Liver (tissue), 8 donors: ENCODE measurements at regions not wholly inside any gene's neighbourhood (a gene's known extent, or its start where the extent isn't known, plus 50 kb on each side); places are given as distances from the start of the nearest gene placed in this dataset.

Experiments
- DNase-seq: peaks from one replicate; pipeline ENCODE4 v3.0.0-alpha.2; 2017; ENCODE audit warnings: low spot score
- H3K27ac ChIP-seq, 2 donors: one replicate each; pipeline ENCODE4 v1.7.0; 2013; ENCODE audit warnings: inconsistent platforms in 2 of 2, low read length in 2 of 2, control low read depth in 1 of 2, low read depth in 1 of 2, mild to moderate bottlenecking in 1 of 2
- H3K27me3 ChIP-seq, 4 donors: one replicate each; pipeline versions ENCODE4 v1.6.1 to v1.7.0; 2013; ENCODE audit warnings: low read length in 3 of 4, inconsistent platforms in 1 of 4, mild to moderate bottlenecking in 1 of 4, moderate library complexity in 1 of 4; ENCODE audit not compliant: control insufficient read depth in 4 of 4, insufficient read depth in 4 of 4
- H3K36me3 ChIP-seq, 4 donors: one replicate each; pipeline versions ENCODE4 v1.6.1 to v1.7.0; 2013; ENCODE audit warnings: low read length in 3 of 4, mild to moderate bottlenecking in 3 of 4, low read depth in 1 of 4, moderate library complexity in 1 of 4; ENCODE audit not compliant: control insufficient read depth in 4 of 4, insufficient read depth in 3 of 4
- H3K4me1 ChIP-seq, 4 donors: one replicate each; pipeline versions ENCODE4 v1.6.1 to v1.7.0; 2013; ENCODE audit warnings: low read length in 3 of 4, mild to moderate bottlenecking in 3 of 4, moderate library complexity in 1 of 4; ENCODE audit not compliant: control insufficient read depth in 4 of 4, insufficient read depth in 4 of 4
- H3K4me3 ChIP-seq, 3 donors: one replicate each; pipeline versions ENCODE4 v1.6.1 to v1.7.0; 2013; ENCODE audit warnings: low read length in 3 of 3, control low read depth in 1 of 3, low read depth in 1 of 3, mild to moderate bottlenecking in 1 of 3
- H3K9ac ChIP-seq, 2 donors: one replicate each; pipeline ENCODE4 v1.7.0; 2013; ENCODE audit warnings: low read length in 2 of 2, mild to moderate bottlenecking in 2 of 2, moderate library complexity in 2 of 2, control low read depth in 1 of 2, low read depth in 1 of 2
- H3K9me3 ChIP-seq, 4 donors: one replicate each; pipeline versions ENCODE4 v1.6.1 to v1.7.0; 2013; ENCODE audit warnings: low read length in 3 of 4; ENCODE audit not compliant: control insufficient read depth in 4 of 4
- EGR1 ChIP-seq, 2 donors: IDR thresholded peaks; 2 replicates each; pipeline ENCODE4 v1.6.1; 2016 to 2018; ENCODE audit warnings: antibody characterized with exemption in 2 of 2, low read depth in 2 of 2
- FOXA1 ChIP-seq: IDR thresholded peaks from 2 replicates; pipeline ENCODE4 v1.6.1; 2016; ENCODE audit warnings: antibody characterized with exemption
- FOXA2 ChIP-seq: IDR thresholded peaks from 2 replicates; pipeline ENCODE4 v1.6.1; 2016; ENCODE audit warnings: antibody characterized with exemption
- GABPA ChIP-seq, 2 donors: IDR thresholded peaks in 1 of 2; conservative IDR thresholded peaks in 1 of 2; 2 replicates each; pipeline ENCODE4 v1.6.1; 2016; ENCODE audit warnings: antibody characterized with exemption in 2 of 2, mild to moderate bottlenecking in 1 of 2, moderate library complexity in 1 of 2
- HNF4A ChIP-seq, 2 donors: conservative IDR thresholded peaks; 2 replicates each; pipeline ENCODE4 v1.6.1; 2016; ENCODE audit warnings: antibody characterized with exemption in 2 of 2, mild to moderate bottlenecking in 2 of 2
- HNF4G ChIP-seq: IDR thresholded peaks from 2 replicates; pipeline ENCODE4 v1.6.1; 2016; ENCODE audit warnings: antibody characterized with exemption
- JUND ChIP-seq, 2 donors: IDR thresholded peaks; 2 replicates each; pipeline ENCODE4 v1.6.1; 2016; ENCODE audit warnings: antibody characterized with exemption in 2 of 2
- NR2F2 ChIP-seq: IDR thresholded peaks from 2 replicates; pipeline ENCODE4 v1.6.1; 2016; ENCODE audit warnings: antibody characterized with exemption
- RAD21 ChIP-seq, 2 donors: IDR thresholded peaks; 2 replicates each; pipeline ENCODE4 v1.6.1; 2016; ENCODE audit warnings: antibody characterized with exemption in 2 of 2, mild to moderate bottlenecking in 2 of 2
- RXRA ChIP-seq, 2 donors: IDR thresholded peaks; 2 replicates each; pipeline ENCODE4 v1.6.1; 2017 to 2018; ENCODE audit warnings: antibody characterized with exemption in 2 of 2, mild to moderate bottlenecking in 1 of 2
- SP1 ChIP-seq: IDR thresholded peaks from 2 replicates; pipeline ENCODE4 v1.6.1; 2018; ENCODE audit warnings: antibody characterized with exemption, mild to moderate bottlenecking
- TAF1 ChIP-seq: conservative IDR thresholded peaks from 2 replicates; pipeline ENCODE4 v1.6.1; 2016; ENCODE audit warnings: antibody characterized with exemption, mild to moderate bottlenecking
- YY1 ChIP-seq: IDR thresholded peaks from 2 replicates; pipeline ENCODE4 v1.6.1; 2016; ENCODE audit warnings: antibody characterized with exemption, mild to moderate bottlenecking
- WGBS: extraction: QIAGEN DNeasy Blood & Tissue Kit; methylation state at CpG from one replicate; pipeline ENCODE4 v1.1.7; 2013; 5-methylcytosine and 5-hydroxymethylcytosine counted together
- TF ChIP-seq, protein P1 (sequence below): IDR thresholded peaks from 2 replicates; pipeline ENCODE4 v1.6.1; 2016; ENCODE audit warnings: antibody characterized with exemption
- TF ChIP-seq, protein P2 (sequence below): IDR thresholded peaks from 2 replicates; pipeline ENCODE4 v1.6.1; 2016; ENCODE audit warnings: antibody characterized with exemption
- TF ChIP-seq, protein P3 (sequence below): fragments of 150-350 bp; IDR thresholded peaks from 2 replicates; pipeline ENCODE4 v1.5.1; 2017; ENCODE audit warnings: improper control_type of control experiment, low read depth, low read length; ENCODE audit not compliant: missing input control
- TF ChIP-seq, protein P4 (sequence below): IDR thresholded peaks from 2 replicates; pipeline ENCODE4 v1.6.1; 2016; ENCODE audit warnings: antibody characterized with exemption, mild to moderate bottlenecking
- TF ChIP-seq, protein P5 (sequence below): IDR thresholded peaks from 2 replicates; pipeline ENCODE4 v1.6.1; 2016; ENCODE audit warnings: antibody characterized with exemption
- donor health status: healthy.
- donor health status: healthy.
- donor health status: healthy.
- donor health status: healthy.
- donor health status: healthy.

DNA sequence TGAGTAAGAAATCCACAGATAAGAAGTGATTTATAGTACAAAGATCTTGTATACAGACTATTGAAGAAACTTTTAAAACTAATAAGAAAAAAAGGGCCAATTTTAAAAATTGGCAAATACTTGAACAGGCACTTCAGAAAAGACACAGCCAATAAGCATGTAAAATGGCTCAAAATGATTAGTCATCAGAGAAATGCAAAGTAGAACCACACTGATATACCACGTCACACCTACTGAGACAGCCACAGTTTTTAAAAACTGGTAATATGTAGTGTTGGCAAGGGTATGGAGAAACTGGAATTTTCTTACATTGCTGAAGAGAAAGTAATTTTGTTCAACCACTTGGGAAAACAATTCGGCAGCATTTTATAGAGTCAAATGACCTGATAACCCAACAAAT is 488.9 kb upstream of the HTR1E start:
- Histone ChIP-seq H3K36me3 (no peaks in the 10 kb centered on the region), H3K9me3 (no peaks in the 10 kb centered on the region), H3K9ac (no peak overlapping the region), H3K4me3 (no peak overlapping the region), H3K27me3 (no peaks in the 10 kb centered on the region), H3K4me1 (no peaks in the 10 kb centered on the region), H3K27ac (no peak overlapping the region)
- no peak for DNase-seq
- WGBS = 77% methylated on average over 2 of the region's 2 CpGs
- no peak for TF ChIP-seq GABPA (IDR thresholded peaks at IDR 0.05 in 1 of 2, conservative IDR thresholded peaks at IDR 0.05 in 1 of 2)
- no peak for TF ChIP-seq RAD21 (IDR thresholded peaks at IDR 0.05)
- TF ChIP-seq EGR1 (IDR thresholded peaks at IDR 0.05; ENCODE audit: low read depth in 2 of 2) = no peak
- no peak for TF ChIP-seq RXRA (IDR thresholded peaks at IDR 0.05)
- TF ChIP-seq FOXA1 = no peak
- TF ChIP-seq HNF4A (conservative IDR thresholded peaks at IDR 0.05) = no peak
- TF ChIP-seq HNF4G = no peak
- no peak for TF ChIP-seq TAF1
- TF ChIP-seq, protein P1, sequence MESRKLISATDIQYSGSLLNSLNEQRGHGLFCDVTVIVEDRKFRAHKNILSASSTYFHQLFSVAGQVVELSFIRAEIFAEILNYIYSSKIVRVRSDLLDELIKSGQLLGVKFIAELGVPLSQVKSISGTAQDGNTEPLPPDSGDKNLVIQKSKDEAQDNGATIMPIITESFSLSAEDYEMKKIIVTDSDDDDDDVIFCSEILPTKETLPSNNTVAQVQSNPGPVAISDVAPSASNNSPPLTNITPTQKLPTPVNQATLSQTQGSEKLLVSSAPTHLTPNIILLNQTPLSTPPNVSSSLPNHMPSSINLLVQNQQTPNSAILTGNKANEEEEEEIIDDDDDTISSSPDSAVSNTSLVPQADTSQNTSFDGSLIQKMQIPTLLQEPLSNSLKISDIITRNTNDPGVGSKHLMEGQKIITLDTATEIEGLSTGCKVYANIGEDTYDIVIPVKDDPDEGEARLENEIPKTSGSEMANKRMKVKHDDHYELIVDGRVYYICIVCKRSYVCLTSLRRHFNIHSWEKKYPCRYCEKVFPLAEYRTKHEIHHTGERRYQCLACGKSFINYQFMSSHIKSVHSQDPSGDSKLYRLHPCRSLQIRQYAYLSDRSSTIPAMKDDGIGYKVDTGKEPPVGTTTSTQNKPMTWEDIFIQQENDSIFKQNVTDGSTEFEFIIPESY = no peak
- TF ChIP-seq, protein P2, sequence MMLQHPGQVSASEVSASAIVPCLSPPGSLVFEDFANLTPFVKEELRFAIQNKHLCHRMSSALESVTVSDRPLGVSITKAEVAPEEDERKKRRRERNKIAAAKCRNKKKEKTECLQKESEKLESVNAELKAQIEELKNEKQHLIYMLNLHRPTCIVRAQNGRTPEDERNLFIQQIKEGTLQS = no peak
- TF ChIP-seq, protein P3, sequence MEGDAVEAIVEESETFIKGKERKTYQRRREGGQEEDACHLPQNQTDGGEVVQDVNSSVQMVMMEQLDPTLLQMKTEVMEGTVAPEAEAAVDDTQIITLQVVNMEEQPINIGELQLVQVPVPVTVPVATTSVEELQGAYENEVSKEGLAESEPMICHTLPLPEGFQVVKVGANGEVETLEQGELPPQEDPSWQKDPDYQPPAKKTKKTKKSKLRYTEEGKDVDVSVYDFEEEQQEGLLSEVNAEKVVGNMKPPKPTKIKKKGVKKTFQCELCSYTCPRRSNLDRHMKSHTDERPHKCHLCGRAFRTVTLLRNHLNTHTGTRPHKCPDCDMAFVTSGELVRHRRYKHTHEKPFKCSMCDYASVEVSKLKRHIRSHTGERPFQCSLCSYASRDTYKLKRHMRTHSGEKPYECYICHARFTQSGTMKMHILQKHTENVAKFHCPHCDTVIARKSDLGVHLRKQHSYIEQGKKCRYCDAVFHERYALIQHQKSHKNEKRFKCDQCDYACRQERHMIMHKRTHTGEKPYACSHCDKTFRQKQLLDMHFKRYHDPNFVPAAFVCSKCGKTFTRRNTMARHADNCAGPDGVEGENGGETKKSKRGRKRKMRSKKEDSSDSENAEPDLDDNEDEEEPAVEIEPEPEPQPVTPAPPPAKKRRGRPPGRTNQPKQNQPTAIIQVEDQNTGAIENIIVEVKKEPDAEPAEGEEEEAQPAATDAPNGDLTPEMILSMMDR = no peak
- no peak for TF ChIP-seq JUND (IDR thresholded peaks at IDR 0.05)
- no peak for TF ChIP-seq YY1

DNA sequence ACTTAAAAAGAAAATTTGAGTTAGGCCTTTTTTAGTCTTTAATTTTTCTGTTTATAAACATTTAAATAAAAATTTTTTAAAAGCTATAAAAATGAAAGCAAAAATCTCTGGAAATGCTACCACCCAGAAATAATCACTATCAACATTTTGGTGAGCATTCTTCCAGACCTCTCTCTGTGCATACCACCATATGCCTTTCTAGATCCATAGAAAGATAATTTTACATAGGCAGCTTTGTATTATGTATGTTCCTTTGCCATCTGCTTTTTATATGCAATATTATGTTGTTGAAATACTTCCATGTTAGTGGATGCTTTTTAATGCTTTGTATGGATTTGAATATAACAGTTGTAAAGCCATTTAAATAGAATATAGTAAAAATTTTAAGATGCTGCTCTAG is 496.7 kb upstream of the HTR1E start:
- H3K36me3 ChIP-seq = no peaks in the 10 kb centered on the region
- no peak overlapping the region for H3K4me3 ChIP-seq
- peaks cover 0 to 2% (median 0%) of the 10 kb centered on the region in 4 donors for H3K9me3 ChIP-seq
- no peak for DNase-seq
- TF ChIP-seq RXRA (IDR thresholded peaks at IDR 0.05) = no peak
- no peak for TF ChIP-seq FOXA2
- TF ChIP-seq NR2F2 = no peak
- no peak for TF ChIP-seq FOXA1
- TF ChIP-seq GABPA (IDR thresholded peaks at IDR 0.05 in 1 of 2, conservative IDR thresholded peaks at IDR 0.05 in 1 of 2) = no peak
- TF ChIP-seq YY1 = no peak
- no peak for TF ChIP-seq HNF4A (conservative IDR thresholded peaks at IDR 0.05)
- TF ChIP-seq, protein P4, sequence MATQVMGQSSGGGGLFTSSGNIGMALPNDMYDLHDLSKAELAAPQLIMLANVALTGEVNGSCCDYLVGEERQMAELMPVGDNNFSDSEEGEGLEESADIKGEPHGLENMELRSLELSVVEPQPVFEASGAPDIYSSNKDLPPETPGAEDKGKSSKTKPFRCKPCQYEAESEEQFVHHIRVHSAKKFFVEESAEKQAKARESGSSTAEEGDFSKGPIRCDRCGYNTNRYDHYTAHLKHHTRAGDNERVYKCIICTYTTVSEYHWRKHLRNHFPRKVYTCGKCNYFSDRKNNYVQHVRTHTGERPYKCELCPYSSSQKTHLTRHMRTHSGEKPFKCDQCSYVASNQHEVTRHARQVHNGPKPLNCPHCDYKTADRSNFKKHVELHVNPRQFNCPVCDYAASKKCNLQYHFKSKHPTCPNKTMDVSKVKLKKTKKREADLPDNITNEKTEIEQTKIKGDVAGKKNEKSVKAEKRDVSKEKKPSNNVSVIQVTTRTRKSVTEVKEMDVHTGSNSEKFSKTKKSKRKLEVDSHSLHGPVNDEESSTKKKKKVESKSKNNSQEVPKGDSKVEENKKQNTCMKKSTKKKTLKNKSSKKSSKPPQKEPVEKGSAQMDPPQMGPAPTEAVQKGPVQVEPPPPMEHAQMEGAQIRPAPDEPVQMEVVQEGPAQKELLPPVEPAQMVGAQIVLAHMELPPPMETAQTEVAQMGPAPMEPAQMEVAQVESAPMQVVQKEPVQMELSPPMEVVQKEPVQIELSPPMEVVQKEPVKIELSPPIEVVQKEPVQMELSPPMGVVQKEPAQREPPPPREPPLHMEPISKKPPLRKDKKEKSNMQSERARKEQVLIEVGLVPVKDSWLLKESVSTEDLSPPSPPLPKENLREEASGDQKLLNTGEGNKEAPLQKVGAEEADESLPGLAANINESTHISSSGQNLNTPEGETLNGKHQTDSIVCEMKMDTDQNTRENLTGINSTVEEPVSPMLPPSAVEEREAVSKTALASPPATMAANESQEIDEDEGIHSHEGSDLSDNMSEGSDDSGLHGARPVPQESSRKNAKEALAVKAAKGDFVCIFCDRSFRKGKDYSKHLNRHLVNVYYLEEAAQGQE = no peak
- TF ChIP-seq EGR1 (IDR thresholded peaks at IDR 0.05; ENCODE audit: low read depth in 2 of 2) = no peak
- TF ChIP-seq, protein P1 = no peak
- TF ChIP-seq JUND (IDR thresholded peaks at IDR 0.05) = no peak
- TF ChIP-seq, protein P2 = no peak
- no peak for TF ChIP-seq TAF1
- no peak for TF ChIP-seq HNF4G
- TF ChIP-seq, protein P3 = no peak
- no peak for TF ChIP-seq RAD21 (IDR thresholded peaks at IDR 0.05)
- TF ChIP-seq, protein P5, sequence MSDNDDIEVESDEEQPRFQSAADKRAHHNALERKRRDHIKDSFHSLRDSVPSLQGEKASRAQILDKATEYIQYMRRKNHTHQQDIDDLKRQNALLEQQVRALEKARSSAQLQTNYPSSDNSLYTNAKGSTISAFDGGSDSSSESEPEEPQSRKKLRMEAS = no peak
- no peak for TF ChIP-seq SP1
- no peaks in the 10 kb centered on the region for H3K27me3 ChIP-seq
- H3K9ac ChIP-seq = no peak overlapping the region
- no peak overlapping the region for H3K27ac ChIP-seq
- H3K4me1 ChIP-seq = no peaks in the 10 kb centered on the region
